Neutrophil (primary cell): ENCODE measurements at regions not wholly inside any gene's neighbourhood (a gene's known extent, or its start where the extent isn't known, plus 50 kb on each side); places are given as distances from the start of the nearest gene placed in this dataset.

Experiments
- H3K27ac ChIP-seq: fragments of 200-600 bp; sonication (generic); 2 replicates; pipeline ENCODE4 v1.5.1; 2016; ENCODE audit warnings: mild to moderate bottlenecking, moderate library complexity
- H3K27me3 ChIP-seq: fragments of 200-600 bp; sonication (generic); 2 replicates; pipeline ENCODE4 v1.6.0; 2016; ENCODE audit warnings: mild to moderate bottlenecking
- H3K36me3 ChIP-seq: fragments of 200-600 bp; sonication (generic); 2 replicates; pipeline ENCODE4 v1.5.1; 2017
- H3K4me1 ChIP-seq, 2 experiments: fragments of 200-600 bp in 1 of 2; sonication (generic) in 1 of 2; 1 replicate in 1 of 2; 2 replicates in 1 of 2; pipeline versions ENCODE4 v1.5.1 to v1.6.1; 2013 to 2016; ENCODE audit warnings: low read depth in 1 of 2, low read length in 1 of 2, mild to moderate bottlenecking in 1 of 2, moderate library complexity in 1 of 2; ENCODE audit not compliant: control insufficient read depth in 1 of 2, insufficient read depth in 1 of 2
- H3K4me3 ChIP-seq, 2 experiments: fragments of 200-600 bp in 1 of 2; sonication (generic) in 1 of 2; 1 replicate in 1 of 2; 2 replicates in 1 of 2; pipeline ENCODE4 v1.5.1; 2013 to 2016; ENCODE audit warnings: low read depth in 1 of 2, low read length in 1 of 2, mild to moderate bottlenecking in 1 of 2, moderate library complexity in 1 of 2
- H3K9me3 ChIP-seq: fragments of 200-600 bp; sonication (generic); 2 replicates; pipeline ENCODE4 v1.5.1; 2016
- TF ChIP-seq, protein P1 (sequence below): fragments of 200-600 bp; sonication (generic); IDR thresholded peaks from 2 replicates; pipeline ENCODE4 v1.5.1; 2016; ENCODE audit warnings: antibody characterized with exemption

DNA sequence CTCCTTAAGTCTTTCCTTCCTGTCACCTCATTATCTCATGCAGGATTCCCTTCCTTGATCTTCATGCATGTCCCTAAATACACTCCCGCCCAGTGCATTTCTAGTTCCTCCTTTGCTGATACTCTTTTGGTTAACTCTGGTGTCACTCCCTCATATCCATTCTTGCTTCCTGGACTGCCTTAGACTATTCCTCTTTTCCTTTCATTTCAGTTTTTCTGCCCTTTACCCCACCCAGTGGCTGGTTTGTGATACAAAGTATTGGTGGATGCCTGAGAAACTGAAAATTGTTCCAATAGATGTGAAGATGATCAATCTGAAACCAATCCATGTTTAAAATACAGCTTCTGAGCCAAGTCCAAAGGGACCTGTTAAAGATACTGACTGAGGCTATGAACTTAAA is 553.8 kb upstream of the CAMK1G start:
- TF ChIP-seq, protein P1, sequence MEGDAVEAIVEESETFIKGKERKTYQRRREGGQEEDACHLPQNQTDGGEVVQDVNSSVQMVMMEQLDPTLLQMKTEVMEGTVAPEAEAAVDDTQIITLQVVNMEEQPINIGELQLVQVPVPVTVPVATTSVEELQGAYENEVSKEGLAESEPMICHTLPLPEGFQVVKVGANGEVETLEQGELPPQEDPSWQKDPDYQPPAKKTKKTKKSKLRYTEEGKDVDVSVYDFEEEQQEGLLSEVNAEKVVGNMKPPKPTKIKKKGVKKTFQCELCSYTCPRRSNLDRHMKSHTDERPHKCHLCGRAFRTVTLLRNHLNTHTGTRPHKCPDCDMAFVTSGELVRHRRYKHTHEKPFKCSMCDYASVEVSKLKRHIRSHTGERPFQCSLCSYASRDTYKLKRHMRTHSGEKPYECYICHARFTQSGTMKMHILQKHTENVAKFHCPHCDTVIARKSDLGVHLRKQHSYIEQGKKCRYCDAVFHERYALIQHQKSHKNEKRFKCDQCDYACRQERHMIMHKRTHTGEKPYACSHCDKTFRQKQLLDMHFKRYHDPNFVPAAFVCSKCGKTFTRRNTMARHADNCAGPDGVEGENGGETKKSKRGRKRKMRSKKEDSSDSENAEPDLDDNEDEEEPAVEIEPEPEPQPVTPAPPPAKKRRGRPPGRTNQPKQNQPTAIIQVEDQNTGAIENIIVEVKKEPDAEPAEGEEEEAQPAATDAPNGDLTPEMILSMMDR = no peak
- Histone ChIP-seq H3K27ac (no peak overlapping the region), H3K4me3 (no peak overlapping the region), H3K4me1 (no peaks in the 10 kb centered on the region), H3K9me3 (no peaks in the 10 kb centered on the region), H3K27me3 (no peaks in the 10 kb centered on the region), H3K36me3 (no peaks in the 10 kb centered on the region)

DNA sequence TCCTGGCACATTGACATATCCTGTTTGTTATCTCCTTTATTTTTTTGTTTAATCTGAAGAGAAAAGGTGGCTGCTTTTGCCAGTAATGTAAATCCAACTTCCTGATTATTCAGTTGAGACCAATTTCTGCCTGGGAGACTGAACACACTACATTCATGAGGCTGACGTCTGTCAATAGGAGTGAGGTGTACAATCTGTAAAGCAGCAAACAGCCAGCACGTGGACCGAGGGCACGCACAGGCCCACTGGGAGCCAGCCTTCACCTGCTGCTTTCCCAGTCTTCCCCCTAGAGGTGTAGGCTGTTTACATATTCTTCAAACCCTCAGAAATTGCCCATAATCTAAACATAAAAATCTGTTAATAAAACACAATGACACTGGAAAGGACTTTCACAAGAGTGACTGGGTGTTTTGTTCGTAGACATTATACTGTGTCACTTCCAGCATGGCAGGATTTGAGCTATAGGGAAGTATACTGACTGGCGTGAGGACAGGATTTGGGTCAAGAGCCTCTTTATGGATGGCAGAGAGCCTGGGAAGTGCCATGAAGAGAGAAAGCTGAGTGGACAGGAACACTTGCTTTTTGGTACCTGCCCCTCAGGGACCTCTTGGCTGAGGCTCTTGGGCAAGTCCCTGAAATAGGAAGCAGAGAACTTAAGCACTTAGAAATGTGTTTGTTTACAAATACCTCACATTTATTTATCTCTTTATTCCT is 552.9 kb upstream of the CAMK1G start:
- TF ChIP-seq, protein P1 = no peak
- Histone ChIP-seq H3K27ac (no peak overlapping the region), H3K27me3 (no peaks in the 10 kb centered on the region), H3K9me3 (no peaks in the 10 kb centered on the region), H3K4me1 (no peaks in the 10 kb centered on the region), H3K36me3 (no peaks in the 10 kb centered on the region), H3K4me3 (no peak overlapping the region)

DNA sequence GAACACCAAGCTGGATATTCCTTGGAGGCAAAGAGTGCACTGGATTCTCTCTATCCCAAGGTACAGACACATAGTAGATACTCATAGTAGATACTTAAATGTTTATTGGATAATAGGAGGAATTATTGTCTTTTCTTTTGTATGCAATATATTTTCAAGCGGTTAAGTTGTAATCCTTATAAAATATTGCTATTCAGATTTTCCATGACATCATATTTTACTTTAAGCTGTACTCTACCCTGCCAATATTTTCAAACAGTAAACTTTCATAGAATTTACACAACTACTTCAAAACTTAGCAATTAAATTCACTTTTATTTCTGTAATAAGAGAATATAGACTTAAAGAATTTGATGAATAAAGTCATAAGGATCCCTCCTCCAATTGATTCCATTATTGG is 546.5 kb upstream of the CAMK1G start:
- no peak overlapping the region for H3K27ac ChIP-seq
- no peaks in the 10 kb centered on the region for H3K27me3 ChIP-seq
- no peaks in the 10 kb centered on the region for H3K4me1 ChIP-seq
- no peaks in the 10 kb centered on the region for H3K9me3 ChIP-seq
- no peaks in the 10 kb centered on the region for H3K36me3 ChIP-seq
- TF ChIP-seq, protein P1 = no peak
- no peak overlapping the region for H3K4me3 ChIP-seq

DNA sequence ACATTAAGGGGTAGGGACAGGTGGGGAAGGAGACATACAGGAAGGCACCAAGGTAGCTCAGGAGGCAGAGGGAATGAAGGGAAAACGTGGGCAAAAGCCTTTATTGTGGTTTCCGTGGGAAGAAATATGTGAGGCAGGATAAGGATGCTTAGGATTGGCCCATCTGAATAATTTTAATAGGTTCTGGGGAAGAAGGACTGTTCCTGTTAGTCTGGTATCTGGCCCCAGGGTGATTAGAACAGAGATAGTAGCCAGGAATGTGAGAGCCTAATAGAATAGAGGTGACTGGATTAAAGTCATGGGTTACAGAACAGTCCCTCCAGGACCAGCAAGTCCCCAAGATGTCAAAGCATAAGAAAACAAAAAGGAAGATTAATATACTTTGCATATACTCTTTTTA is 545.2 kb upstream of the CAMK1G start:
- Histone ChIP-seq H3K4me1 (no peaks in the 10 kb centered on the region), H3K9me3 (no peaks in the 10 kb centered on the region), H3K27me3 (no peaks in the 10 kb centered on the region), H3K27ac (no peak overlapping the region), H3K4me3 (no peak overlapping the region), H3K36me3 (no peaks in the 10 kb centered on the region)
- TF ChIP-seq, protein P1 = no peak

DNA sequence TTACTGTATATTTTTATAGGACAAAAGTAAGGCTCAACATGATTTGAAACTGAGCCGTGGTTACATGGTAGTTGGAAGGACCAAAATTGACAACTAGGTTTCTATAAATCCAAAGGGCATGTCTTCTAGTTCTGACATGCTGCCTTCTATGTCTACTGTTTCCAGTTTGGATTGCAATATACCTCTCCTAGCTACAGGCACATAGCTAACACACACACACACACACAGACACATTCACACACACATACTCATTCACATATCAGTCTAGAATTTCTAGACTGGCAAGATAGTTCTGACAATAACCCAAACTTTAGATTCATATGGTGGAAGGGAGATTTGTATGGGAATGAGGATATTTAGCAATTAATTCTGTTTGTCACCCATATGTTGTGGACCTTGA is 544.8 kb upstream of the CAMK1G start:
- no peaks in the 10 kb centered on the region for H3K27me3 ChIP-seq
- TF ChIP-seq, protein P1 = no peak
- no peaks in the 10 kb centered on the region for H3K9me3 ChIP-seq
- H3K27ac ChIP-seq = no peak overlapping the region
- no peaks in the 10 kb centered on the region for H3K4me1 ChIP-seq
- H3K4me3 ChIP-seq = no peak overlapping the region
- H3K36me3 ChIP-seq = no peaks in the 10 kb centered on the region
